Tongue (tissue), 1 donor: ENCODE measurements at regions not wholly inside any gene's neighbourhood (a gene's known extent, or its start where the extent isn't known, plus 50 kb on each side); places are given as distances from the start of the nearest gene placed in this dataset.
A peak's percentile ranks its signal among the peaks of the same experiment; 100 is the strongest.
"Not testable (repeated sequence)": the region's sequence is repeated elsewhere in the genome, so short reads cannot be mapped to it uniquely, and the experiment has no call there.

Experiments
- DNase-seq: peaks from one replicate; pipeline ENCODE4 v3.0.0-alpha.2; 2015

DNA sequence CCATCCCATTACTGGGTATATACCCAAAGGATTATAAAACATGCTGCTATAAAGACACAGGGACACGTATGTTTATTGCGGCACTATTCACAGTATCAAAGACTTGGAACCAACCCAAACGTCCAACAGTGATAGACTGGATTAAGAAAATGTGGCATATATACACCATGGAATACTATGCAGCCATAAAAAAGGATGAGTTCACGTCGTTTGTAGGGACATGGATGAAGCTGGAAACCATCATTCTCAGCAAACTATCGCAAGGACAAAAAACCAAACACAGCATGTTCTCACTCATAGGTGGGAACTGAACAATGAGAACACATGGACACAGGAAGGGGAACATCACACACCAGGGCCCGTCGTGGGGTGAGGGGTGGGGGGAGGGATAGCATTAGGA is 106.1 kb downstream of the CHD1L start:
- not testable (repeated sequence) for DNase-seq

DNA sequence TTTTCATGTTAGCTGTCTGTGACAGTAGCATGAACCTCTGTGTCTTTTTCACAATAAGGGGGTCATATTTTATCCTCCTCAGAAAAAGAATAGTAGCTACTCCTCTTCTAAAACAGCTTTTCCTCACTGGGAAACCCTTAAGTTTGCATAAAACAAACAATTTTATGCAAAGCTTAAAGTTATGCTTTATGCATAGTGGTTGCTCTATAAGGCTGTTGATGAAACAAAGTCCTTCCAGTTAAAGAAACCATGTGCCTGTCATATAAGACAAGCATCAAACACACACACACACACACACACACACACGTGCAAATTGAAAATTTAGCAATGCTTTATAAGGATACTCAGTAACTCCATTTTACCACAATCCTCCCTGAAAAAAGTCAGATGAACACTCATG is 107.0 kb downstream of the CHD1L start:
- DNase-seq = no peak

DNA sequence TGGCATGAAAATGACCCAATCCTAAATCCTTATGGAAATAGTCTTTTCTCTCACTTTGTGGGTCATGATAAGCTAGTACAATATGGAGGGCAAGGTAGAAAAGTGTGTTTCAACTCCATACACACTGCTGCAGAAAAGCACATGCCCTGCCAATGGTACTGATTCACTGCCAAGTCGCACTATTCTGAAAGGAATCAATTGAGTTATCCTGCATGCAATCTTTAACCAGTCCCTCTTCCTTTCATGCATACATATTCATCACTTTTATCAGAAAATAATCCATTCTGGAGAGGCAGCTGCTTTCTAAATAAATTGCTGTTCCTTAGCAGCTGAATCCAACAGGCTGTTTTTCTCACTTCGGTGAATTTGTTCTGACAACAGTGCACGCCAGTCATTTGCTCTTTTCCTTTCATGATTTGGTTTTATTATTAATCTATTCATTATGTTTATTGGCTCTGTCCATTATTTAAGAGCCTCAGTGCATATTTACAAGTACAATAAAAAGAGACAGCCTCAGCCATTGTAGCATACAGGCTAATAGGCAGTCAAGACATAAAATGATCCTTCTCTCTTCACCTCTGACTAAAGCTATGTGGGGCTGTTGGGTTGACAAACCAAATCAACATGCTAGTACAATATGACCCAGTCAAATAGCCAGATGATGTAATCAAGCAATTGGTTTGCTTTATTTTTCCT is 108.8 kb downstream of the CHD1L start:
- no peak for DNase-seq

DNA sequence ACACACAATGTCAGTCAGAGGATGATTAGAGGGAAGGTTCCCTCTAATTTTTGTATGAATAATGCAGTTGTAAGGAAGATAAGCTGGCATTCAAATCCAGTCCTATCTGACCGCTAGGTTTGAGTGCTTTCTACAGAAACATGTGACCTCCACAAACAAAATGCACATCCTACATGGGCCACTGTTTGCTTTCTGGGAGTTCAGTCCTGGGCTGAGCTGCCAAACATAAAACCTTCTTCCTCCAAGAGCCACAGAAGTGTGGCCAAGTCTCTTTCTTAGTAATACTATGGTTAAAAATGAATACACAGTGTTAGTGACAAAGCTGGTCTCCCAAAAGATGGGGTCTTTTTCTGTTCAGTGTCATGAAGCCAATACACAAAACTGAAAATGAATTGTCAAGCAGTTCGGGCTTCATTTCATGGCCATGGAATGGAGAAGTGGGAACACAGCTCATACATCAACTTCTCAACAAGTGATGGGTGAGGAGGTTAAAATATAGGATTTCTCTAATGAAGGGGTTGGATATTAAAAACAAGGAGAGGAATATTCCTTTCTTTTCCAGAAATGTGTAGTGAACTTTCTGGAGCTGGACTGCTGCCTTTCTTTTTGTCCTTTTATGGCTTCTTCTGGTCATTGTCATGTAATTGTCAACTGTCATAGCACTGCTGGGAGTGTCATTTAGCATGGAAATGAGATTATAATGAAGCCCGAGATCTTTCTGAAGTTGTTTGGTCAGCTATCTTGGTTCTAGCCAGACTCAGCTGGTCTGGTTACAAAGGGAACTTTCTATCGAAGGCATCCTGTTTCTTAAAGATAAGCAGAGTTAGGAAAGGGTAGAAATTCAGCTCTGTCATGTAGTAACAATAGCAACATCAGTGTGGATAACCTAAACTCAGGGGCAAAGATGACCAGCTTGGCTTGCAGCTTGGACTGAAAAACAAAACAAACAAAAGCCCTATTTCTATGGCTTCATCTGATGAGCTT is 135.1 kb downstream of the CHD1L start:
- DNase-seq = no peak

DNA sequence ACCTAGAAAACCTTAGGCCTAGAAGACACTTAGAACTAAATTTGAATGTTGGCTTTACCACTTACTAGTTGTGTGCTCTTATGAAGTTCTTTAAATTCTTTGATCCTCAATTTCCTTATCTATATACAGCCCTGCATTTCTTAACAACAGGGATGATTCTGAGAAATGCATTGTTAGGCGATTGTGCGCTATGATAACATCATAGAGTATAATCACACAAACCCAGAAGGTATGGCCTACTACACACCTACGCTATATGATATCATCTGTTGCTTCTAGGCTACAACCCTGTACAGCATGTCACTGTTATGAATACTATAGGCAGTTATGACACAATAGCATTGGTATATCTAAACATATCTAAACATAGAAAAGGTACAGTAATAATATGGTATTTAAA is 137.4 kb downstream of the CHD1L start:
- no peak for DNase-seq

DNA sequence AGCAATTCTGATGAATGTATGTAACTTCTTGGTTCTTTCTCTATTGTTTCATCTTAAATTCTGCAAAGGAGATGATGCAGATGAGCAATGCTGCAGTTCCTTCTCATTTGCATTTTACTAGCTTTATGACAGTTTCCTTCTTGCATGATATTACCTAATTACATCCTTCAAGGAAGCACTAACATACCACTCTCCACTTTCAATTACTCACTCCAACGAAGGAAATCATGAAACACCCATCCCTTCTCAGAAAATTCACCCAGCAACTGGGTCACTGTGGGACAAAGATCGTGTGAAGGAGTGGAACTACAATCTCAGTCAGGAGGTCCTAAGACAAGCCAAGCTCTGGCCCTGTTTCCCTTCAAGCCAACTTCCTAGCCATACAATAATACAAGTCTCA is 142.3 kb downstream of the CHD1L start:
- no peak for DNase-seq

DNA sequence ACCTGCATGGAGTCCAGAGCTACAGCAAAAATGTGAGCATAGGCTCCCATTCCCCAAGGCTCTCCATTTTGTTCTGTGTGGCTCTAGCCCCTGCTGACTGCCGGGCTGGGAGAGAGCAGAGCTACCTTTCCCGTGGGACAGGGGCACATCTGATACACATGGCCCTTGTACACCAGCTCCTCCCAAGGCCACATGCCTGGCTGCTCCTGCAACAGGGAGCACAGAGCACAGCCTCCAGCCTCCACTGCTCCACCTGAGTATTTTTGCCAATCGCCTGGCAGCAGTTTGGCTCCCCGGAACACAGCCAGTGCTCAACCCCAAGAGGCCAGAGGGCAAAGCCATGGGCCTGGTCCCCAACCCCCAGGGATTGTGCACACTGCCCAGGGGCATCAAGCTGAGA is 146.5 kb downstream of the CHD1L start:
- no peak for DNase-seq

DNA sequence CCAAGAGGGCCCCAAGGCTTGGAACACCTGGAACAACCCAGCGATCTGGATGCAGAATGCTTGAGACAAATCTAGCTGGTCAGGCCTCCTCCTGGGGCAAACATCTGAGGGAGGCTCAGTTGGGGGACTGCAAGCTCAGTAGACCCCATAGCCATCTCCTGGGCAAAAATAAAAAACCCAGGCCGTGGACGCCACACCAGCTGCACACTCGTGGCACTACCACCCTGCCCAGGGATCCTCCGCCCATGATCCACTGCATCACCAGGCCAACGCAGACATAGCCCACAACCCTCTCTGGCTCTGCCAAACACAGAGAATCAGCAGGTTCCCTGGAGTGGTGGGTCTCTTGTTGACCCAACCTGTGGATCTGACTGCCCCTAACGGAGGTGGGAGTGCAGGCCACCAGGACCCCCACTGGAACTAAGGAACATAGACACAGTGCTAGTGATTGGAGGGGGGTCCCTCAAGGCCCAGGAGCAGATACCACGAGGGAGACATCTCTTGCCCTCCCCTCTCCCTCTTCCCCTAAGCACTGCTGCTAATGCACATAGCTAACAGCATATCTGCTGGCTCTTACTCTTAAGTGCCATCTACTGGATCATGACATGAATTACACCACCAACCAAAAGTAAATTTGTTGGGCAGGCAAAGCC is 147.2 kb downstream of the CHD1L start:
- peak; percentile 49 for DNase-seq

DNA sequence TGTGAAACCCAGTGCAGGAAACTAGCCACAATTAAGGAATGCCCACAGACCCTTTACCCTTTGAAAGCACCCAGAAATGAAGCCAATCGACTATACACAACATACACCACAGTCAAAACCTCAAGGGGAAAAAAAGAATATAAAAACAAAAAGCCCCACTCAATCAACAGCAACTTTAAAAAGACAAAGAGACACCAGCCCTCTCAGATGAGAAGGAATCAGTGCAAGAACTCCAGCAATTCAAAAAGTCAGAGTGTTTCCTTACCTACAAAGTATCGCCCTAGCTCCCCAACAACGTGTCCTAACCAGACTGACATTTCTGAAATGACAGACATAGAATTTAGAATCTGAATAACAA is 147.7 kb downstream of the CHD1L start:
- no peak for DNase-seq

DNA sequence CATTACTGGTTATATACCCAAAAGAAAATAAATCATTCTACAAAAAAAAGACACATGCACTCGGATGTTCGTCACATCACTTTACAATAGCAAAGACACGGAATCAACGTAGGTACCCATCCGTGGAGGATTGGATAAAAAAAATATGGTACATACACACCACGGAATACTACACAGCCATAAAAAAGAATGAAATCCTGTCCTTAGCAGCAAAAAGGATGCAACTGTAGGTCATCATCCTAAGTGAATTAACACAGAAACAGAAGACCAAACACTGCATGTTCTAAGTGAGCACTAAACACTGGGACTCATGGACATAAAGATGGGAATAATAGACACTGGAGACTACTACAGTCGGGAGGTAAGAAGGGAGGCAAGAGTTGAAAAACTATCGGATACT is 148.6 kb downstream of the CHD1L start:
- DNase-seq = no peak

DNA sequence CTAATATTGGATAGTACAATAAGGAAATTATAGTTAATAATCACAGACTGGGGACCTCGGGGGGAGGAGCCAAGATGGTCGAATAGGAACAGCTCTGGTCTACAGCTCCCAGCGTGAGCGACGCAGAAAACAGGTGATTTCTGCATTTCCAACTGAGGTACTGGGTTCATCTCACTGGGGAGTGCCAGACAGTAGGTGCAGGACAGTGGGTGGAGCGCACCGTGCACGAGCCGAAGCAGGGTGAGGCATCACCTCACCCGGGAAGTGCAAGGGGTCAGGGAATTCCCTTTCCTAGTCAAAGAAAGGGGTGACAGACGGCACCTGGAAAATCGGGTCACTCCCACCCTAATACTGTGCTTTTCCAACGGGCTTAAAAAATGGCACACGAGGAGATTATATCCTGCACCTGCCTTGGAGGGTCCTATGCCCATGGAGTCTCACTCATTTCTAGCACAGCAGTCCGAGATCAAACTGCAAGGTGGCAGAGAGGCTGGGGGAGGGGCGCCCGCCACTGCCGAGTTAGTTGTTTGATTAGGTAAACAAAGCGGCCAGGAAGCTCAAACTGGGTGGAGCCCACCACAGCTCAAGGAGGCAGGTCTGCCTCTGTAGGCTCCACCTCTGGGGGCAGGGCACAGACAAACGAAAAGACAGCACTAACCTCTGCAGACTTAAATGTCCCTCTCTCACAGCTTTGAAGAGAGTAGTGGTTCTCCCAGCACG is 138.8 kb upstream of the BCL9 start:
- DNase-seq = not testable (repeated sequence)

DNA sequence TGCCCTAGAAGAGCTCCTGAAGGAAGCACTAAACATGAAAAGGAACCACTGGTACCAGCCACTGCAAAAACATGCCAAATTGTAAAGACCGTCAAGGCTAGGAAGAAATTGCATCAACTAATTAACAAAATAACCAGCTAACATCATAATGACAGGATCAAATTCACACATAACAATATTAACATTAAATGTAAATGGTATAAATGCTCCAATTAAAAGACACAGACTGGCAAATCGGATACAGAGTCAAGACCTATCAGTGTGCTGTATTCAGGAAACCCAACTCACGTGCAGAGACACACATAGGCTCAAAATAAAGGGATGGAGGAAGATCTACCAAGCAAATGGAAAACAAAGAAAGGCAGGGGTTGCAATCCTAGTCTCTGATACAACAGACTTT is 137.0 kb upstream of the BCL9 start:
- DNase-seq = not testable (repeated sequence)

DNA sequence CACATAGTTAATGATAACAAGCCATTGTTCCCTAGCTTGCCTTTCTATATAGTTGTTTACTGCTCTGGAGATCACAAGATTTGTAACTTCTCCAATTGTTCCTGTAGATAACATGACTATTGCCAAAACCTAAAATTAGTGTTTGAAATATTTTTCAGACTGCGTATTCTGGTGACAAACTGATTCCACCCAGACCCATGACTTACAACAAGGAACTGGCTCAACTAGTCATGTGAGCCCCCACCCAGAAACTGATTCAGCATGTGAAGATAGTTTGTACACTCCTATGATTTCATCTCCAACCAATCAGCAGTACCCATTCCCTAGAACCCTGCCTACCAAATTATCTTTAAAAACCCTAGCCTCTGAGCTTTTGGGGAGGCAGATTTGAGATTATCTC is 131.4 kb upstream of the BCL9 start:
- DNase-seq = no peak

DNA sequence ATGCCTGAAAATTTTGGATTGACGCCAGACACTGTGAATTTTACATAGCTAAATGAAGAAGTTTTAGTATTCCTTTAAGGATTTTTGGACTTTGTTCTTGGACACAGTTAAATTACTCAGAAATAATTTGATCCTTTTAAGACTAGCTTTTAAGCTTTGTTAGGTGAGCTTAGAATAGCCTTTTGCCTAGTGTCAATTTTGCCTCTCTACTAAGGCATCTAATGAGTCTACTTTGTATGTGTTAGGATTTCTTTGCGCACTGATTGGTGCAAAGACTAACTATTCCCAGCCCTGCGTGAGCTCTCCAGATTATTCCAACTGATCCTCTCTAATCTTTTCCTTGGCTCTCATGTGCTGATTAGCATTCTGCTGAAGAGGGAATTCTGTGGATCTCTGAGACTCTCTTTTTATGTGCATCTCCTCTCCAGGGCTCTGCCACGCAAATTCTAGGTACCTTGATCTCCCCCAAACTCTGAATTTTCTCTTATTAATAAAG is 128.1 kb upstream of the BCL9 start:
- no peak for DNase-seq

DNA sequence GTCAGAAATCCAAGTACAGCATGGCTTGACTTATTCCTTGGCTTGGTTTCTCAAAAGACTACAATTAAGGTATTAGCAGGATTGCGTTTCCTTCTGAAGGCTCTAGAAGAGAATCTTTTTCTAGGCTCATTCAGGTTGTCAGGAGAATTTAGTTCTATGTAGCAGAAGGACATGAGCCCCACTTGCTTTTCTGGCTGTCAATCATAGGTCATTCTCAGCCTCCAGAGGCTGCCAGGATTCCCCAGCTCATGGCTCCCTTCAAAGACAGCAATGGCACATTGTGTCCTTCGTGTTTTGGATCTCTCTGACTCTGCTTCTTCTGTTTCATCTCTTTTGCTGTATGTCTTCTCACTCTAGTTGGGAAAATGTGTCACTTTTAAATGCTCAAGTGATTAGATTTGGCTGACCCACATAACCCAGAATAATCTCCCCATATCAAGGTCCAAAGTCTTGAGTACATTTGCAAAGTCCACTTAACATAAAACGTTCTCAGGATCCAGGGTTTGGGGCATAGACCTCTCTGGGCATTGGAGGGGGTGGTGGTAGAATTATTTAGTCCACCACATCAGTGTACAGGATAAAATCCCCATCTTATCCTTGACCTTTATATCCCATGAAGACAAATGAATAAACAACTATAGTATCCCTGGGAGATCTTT is 126.7 kb upstream of the BCL9 start:
- no peak for DNase-seq

DNA sequence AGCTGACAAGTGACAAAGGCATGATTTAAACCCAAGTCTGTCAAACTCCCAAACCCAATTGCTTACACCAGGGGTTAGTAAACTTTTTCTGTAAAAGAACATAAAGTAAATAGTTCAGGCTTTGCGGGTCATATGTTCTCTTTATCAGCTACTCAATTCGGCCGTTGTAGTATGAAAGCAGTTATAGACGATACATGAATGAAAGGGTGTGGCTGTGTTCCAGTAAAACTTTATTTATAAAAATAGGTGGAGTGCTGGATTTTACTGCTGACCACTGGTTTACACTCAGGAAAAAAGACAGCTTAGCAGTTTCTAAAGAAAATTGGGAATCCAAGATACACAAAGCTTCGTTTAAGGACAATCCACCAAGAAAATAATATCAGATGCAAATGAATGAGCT is 124.3 kb upstream of the BCL9 start:
- DNase-seq = no peak

DNA sequence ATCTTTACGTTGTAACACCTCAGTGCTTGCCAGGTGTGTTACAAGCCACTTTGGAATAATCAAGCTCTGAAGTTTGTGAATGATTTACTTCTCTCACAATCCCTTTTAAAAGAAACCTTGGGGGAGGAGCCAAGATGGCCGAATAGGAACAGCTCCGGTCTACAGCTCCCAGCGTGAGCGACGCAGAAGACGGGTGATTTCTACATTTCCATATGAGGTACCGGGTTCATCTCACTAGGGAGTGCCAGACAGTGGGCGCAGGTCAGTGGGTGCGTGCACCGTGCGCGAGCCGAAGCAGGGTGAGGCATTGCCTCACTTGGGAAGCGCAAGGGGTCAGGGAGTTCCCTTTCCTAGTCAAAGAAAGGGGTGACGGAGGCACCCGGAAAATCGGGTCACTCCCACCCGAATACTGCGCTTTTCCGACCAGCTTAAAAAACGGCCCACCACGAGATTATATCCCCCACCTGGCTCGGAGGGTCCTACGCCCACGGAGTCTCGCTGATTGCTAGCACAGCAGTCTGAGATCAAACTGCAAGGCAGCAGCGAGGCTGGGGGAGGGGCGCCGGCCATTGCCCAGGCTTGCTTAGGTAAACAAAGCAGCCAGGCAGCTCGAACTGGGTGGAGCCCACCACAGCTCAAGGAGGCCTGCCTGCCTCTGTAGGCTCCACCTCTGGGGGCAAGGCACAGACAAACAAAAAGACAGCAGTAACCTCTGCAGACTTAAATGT is 118.0 kb upstream of the BCL9 start:
- DNase-seq = not testable (repeated sequence)

DNA sequence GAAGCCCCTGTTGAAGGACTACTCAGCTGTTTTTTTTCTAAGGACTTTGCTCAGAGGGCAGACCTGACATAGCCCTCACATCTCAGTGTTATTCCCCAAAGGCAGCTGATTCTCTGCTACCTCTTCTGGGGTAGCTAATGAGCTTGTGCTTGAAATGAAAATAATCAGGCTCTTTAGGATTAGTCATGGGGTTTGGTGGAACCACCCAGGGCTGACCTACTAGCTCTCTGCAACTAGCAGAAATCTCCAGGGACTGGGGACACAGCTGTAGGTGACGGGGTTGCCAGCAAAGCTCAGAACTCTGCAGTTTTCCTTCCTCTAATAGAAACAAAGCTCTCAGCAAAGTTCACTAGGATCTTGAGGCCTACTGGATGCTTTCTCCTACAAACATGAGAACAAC is 106.4 kb upstream of the BCL9 start:
- no peak for DNase-seq

DNA sequence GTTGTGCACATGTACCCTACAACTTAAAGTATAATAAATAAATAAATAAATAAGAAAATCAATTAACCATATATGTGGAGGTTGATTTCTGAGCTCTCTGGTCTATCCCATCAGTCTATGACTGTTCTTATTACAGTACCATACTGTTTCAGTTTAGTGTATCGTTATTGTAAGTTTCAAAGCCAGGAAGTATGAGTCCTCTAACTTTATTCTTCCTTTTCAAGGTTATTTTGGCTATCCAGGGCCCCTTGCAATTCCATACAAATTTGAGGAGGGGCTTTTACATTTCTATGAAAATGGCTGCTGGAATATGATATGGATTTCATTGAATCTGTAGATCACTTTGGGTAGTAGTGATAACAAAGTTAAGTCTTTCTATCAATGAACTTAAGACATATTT is 96.9 kb upstream of the BCL9 start:
- no peak for DNase-seq

DNA sequence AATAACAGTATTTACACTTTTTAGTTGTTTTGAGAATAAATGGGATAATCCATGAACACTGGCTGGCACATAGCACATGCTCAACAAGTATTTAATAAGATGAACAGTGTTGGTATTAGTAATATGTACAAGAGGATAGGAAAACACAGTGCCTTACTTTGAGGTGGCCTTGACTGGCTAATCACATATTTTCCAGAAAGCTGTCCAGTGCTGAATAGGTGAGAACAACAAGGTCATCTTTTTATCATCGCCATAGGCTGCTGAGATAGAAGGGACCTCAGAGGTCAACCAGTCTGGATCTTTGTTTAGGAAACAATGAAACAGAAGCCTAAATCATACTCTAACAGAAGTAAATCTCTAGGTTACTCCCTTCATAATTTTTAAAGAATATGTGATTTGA is 89.7 kb upstream of the BCL9 start:
- DNase-seq = no peak

DNA sequence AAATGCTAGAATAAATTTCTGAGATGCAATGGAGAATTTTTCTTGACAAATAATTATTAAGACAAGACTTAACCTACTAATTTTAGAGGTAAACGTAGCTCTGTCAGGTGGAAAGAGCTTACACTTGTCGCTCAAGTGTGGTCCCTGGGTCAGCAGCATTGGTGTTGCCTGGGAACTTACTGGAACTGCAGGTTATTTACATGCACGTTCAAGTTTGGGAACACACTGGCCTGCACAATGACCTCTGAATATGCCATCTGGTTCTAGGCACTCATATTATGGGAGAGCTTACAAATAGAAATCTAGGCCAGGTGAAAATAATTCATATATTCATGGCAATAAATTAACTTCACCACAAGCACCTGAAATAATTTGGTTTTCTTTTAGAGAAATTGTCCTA is 88.5 kb upstream of the BCL9 start:
- no peak for DNase-seq
